GM21390 (cell line): ENCODE measurements at regions not wholly inside any gene's neighbourhood (a gene's known extent, or its start where the extent isn't known, plus 50 kb on each side); places are given as distances from the start of the nearest gene placed in this dataset.

Source experiments
- ATAC-seq: cut with Tn5 transposase; IDR thresholded peaks from one replicate; pipeline ENCODE4 v1.9.1; 2021; ENCODE audit not compliant: unreplicated experiment

GRCh38 chr4:27251771-27252170 lies 391.1 kb downstream of the STIM2 start:
- ATAC-seq: no peak

GRCh38 chr4:27267339-27267969 lies 406.8 kb downstream of the STIM2 start:
- no peak for ATAC-seq

GRCh38 chr4:27267970-27268355 lies 407.3 kb downstream of the STIM2 start:
- no peak for ATAC-seq

GRCh38 chr4:27270435-27270834 lies 409.8 kb downstream of the STIM2 start:
- ATAC-seq: no peak

- no peak for ATAC-seq
These were observed 410.9 kb downstream of the STIM2 start for GRCh38 chr4:27271555-27271954.

- no peak for ATAC-seq
These were observed 411.6 kb downstream of the STIM2 start for GRCh38 chr4:27272217-27272616.

- ATAC-seq: no peak
These were observed 415.8 kb downstream of the STIM2 start for GRCh38 chr4:27276307-27277073.

GRCh38 chr4:27278615-27279375 lies 418.2 kb downstream of the STIM2 start:
- no peak for ATAC-seq

GRCh38 chr4:27288496-27288895 lies 427.9 kb downstream of the STIM2 start:
- ATAC-seq: no peak

- ATAC-seq: no peak
These were observed 429.1 kb downstream of the STIM2 start for GRCh38 chr4:27289704-27290103.

- ATAC-seq: no peak
These were observed 433.2 kb downstream of the STIM2 start for GRCh38 chr4:27293831-27294230.

GRCh38 chr4:27304751-27305150 lies 444.1 kb downstream of the STIM2 start:
- ATAC-seq: no peak

GRCh38 chr4:27305246-27305645 lies 444.6 kb downstream of the STIM2 start:
- no peak for ATAC-seq

- no peak for ATAC-seq
These were observed 447.7 kb downstream of the STIM2 start for GRCh38 chr4:27308379-27308778.

GRCh38 chr4:27315625-27316024 lies 455.0 kb downstream of the STIM2 start:
- ATAC-seq: no peak

GRCh38 chr4:27316176-27316575 lies 455.5 kb downstream of the STIM2 start:
- no peak for ATAC-seq

GRCh38 chr4:27318740-27319139 lies 458.1 kb downstream of the STIM2 start:
- no peak for ATAC-seq

- ATAC-seq: no peak
These were observed 466.4 kb downstream of the STIM2 start for GRCh38 chr4:27326991-27327390.

- ATAC-seq: no peak
These were observed 467.0 kb downstream of the STIM2 start for GRCh38 chr4:27327421-27328181.

GRCh38 chr4:27338530-27338929 lies 477.9 kb downstream of the STIM2 start:
- ATAC-seq: no peak

GRCh38 chr4:27343411-27343810 lies 482.8 kb downstream of the STIM2 start:
- no peak for ATAC-seq
